ENCODE measurements at regions not wholly inside any gene's neighbourhood (a gene's known extent, or its start where the extent isn't known, plus 50 kb on each side); places are given as distances from the start of the nearest gene placed in this dataset.
"Not testable (repeated sequence)": the region's sequence is repeated elsewhere in the genome, so short reads cannot be mapped to it uniquely, and the experiment has no call there.

DNA sequence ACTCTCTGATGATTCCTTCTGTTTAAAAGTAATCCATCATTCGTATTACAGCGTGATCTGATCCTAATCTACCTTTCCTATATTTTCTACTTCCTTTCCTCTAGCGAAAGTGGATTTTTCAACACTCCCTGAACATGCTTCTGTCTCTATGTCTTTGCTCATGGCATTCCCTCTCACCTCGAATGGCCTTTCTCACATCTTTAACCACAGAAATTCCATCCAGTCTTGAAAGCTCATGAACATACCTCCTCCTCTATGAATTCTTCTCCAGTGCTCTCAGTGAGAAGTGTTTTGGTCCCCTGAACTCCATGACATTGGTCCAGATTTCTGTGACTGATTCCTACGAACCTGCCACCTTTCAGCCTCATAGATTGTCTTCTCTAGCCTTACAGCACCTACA lies 323.2 kb downstream of the RAD51AP2 start:
- DNase-seq: no peak
- H3K4me1 Mint-ChIP-seq: no peaks in the 10 kb centered on the region
- no peak overlapping the region for H3K27ac Mint-ChIP-seq
- no peaks in the 10 kb centered on the region for H3K36me3 Mint-ChIP-seq
- no peaks in the 10 kb centered on the region for H3K27me3 Mint-ChIP-seq
- CTCF ChIA-PET: no interaction called here
- no peak overlapping the region for H3K4me3 Mint-ChIP-seq
- peaks cover 3% of the 10 kb centered on the region for H3K9me3 Mint-ChIP-seq

GRCh38 chr2:17194083-17194482 lies 324.2 kb downstream of the RAD51AP2 start:
- Mint-ChIP-seq H3K27ac (no peak overlapping the region), H3K9me3 (peaks cover 3% of the 10 kb centered on the region), H3K4me1 (no peaks in the 10 kb centered on the region), H3K4me3 (no peak overlapping the region), H3K36me3 (no peaks in the 10 kb centered on the region), H3K27me3 (no peaks in the 10 kb centered on the region)
- no peak for DNase-seq
- CTCF ChIA-PET: no interaction called here

GRCh38 chr2:17193433-17193890 lies 324.8 kb downstream of the RAD51AP2 start:
- not testable (repeated sequence) for H3K4me3 Mint-ChIP-seq, H3K36me3 Mint-ChIP-seq, DNase-seq, H3K4me1 Mint-ChIP-seq, H3K27me3 Mint-ChIP-seq, H3K27ac Mint-ChIP-seq, H3K9me3 Mint-ChIP-seq
- CTCF ChIA-PET: interaction anchor here (0.6 kb wide), 1 partner anchor 894 kb away, joined by 3 read pairs; no protein-coding TSS in a partner anchor

DNA sequence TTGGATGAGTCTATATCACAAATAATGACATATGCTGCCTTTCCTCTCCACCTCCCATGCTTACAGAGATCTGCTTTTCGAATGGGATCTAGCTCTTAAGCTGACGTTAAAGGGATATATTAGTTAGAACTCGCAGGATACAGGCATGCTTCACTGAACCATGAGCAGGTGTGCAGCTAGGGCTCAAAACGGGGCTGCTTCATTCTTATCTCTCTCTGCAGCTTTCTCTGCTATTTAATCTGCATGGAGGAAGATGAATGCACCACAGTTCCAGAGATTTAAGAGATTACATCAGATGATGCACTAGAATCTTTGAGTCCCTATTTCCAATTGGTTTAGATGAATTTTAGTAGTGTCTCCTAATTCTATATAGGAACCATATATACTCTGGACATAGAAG lies 327.0 kb downstream of the RAD51AP2 start:
- no peaks in the 10 kb centered on the region for H3K27me3 Mint-ChIP-seq
- no peak overlapping the region for H3K4me3 Mint-ChIP-seq
- H3K9me3 Mint-ChIP-seq: peaks cover 3% of the 10 kb centered on the region
- no peaks in the 10 kb centered on the region for H3K36me3 Mint-ChIP-seq
- no peak overlapping the region for H3K27ac Mint-ChIP-seq
- CTCF ChIA-PET: no interaction called here
- no peak for DNase-seq
- H3K4me1 Mint-ChIP-seq: no peaks in the 10 kb centered on the region

DNA sequence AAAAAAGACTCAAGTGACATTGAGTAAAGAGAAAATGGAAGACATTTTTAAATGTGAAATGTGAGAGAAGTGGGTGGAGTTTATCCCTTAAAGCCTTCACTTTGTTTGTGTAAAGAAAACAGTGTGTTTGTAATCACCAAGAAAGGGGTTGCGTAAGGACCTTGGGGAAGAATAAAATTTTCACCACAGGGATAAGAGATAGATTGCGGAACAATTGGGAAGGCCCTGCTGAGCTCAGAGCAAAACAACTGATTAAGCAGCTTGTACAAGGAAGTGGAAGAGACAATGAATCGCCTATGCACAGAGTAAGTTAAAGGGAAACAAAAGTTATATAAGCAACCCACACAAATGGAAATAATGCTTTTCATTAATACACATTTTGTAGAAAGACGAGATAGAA lies 327.7 kb downstream of the RAD51AP2 start:
- Mint-ChIP-seq H3K9me3 (peaks cover 3% of the 10 kb centered on the region), H3K4me1 (no peaks in the 10 kb centered on the region), H3K36me3 (no peaks in the 10 kb centered on the region), H3K4me3 (no peak overlapping the region), H3K27me3 (no peaks in the 10 kb centered on the region), H3K27ac (no peak overlapping the region)
- no peak for DNase-seq
- CTCF ChIA-PET: no interaction called here

DNA sequence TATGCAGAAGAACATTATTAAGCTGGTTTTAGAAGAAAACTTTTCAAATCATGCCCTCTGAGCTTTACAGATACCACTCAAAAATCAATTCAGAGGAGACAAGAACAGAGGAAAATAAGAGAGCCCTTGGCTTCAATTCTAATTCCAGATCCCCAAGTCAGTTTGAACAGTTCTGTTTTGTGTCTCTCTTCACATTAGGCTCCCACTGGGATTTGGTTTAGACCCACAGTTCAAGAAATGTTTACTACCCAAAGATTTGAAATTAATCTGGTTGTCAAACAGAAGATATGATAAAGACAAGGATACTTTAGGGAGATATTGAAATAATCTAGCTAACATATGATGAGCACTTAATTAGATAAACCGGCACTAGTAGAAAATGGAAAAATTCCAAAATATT lies 329.5 kb downstream of the RAD51AP2 start:
- DNase-seq: no peak
- Mint-ChIP-seq H3K4me3 (no peak overlapping the region), H3K27me3 (no peaks in the 10 kb centered on the region), H3K36me3 (no peaks in the 10 kb centered on the region), H3K4me1 (no peaks in the 10 kb centered on the region), H3K27ac (no peak overlapping the region), H3K9me3 (peaks cover 3% of the 10 kb centered on the region)
- CTCF ChIA-PET: no interaction called here

GRCh38 chr2:17184512-17184911 lies 333.7 kb downstream of the RAD51AP2 start:
- H3K4me1 Mint-ChIP-seq: no peaks in the 10 kb centered on the region
- H3K27me3 Mint-ChIP-seq: no peaks in the 10 kb centered on the region
- H3K36me3 Mint-ChIP-seq: no peaks in the 10 kb centered on the region
- H3K27ac Mint-ChIP-seq: no peak overlapping the region
- no peak for DNase-seq
- H3K9me3 Mint-ChIP-seq: no peaks in the 10 kb centered on the region
- CTCF ChIA-PET: no interaction called here
- H3K4me3 Mint-ChIP-seq: no peak overlapping the region

DNA sequence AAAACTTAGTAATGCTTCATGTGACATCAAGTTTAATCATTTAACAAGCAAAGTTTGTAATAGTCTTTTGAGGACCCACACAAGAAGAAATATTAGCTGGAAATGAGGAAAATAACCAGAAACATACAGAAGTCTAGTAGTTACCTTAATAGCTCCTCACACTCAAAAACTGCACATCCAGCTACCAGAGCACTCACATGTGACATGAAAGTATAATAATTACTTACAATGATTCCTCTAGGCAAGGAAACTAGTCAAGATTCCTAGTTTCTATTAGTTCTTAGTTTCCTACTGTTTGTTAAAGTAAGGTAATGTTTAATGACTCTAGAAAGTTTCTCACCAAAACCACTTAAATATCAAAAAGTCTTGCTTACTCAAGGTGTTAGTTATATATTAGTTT lies 335.8 kb downstream of the RAD51AP2 start:
- no peak overlapping the region for H3K4me3 Mint-ChIP-seq

DNA sequence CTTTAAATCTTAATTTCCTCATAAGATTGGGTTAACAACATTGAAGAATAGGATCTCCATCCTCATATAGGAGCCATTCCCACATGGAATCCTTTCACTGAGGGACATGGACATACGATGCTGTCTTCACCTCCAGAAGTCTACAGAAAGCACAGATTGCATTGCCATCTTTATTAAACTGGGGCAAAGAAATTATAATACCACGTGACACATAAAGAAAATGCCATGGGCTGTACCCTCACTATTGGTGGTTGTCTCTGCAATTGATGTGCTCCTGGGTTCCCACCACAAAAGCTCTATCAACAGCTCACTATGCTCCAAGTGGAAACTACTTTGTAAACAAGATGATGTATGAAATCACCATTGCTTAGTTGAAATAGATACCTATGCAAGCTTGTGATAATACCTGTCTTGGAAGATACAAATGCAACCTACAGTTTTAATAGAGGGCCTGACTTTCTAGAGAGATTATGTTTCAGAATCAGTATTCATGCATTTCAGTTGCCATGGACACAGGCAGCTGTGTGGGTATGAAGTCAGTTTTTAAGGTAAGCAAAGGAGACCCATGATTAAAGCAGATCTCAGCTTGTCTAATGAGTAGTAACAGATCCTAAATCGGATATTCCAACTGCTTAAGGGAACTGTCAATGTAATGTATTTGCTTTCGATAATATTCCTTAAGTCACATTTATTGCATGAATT lies 337.0 kb downstream of the RAD51AP2 start:
- no peak overlapping the region for H3K4me3 Mint-ChIP-seq
- CTCF ChIA-PET: no interaction called here
- no peaks in the 10 kb centered on the region for H3K4me1 Mint-ChIP-seq
- DNase-seq: no peak
- no peaks in the 10 kb centered on the region for H3K9me3 Mint-ChIP-seq
- no peak overlapping the region for H3K27ac Mint-ChIP-seq
- no peaks in the 10 kb centered on the region for H3K27me3 Mint-ChIP-seq
- no peaks in the 10 kb centered on the region for H3K36me3 Mint-ChIP-seq

More for the DNA sequence above, 335.8 kb downstream of the RAD51AP2 start:
- CTCF ChIA-PET: no interaction called here
- Mint-ChIP-seq H3K9me3 (no peaks in the 10 kb centered on the region), H3K36me3 (no peaks in the 10 kb centered on the region), H3K4me1 (no peaks in the 10 kb centered on the region), H3K27ac (no peak overlapping the region), H3K27me3 (no peaks in the 10 kb centered on the region)
- DNase-seq: no peak

DNA sequence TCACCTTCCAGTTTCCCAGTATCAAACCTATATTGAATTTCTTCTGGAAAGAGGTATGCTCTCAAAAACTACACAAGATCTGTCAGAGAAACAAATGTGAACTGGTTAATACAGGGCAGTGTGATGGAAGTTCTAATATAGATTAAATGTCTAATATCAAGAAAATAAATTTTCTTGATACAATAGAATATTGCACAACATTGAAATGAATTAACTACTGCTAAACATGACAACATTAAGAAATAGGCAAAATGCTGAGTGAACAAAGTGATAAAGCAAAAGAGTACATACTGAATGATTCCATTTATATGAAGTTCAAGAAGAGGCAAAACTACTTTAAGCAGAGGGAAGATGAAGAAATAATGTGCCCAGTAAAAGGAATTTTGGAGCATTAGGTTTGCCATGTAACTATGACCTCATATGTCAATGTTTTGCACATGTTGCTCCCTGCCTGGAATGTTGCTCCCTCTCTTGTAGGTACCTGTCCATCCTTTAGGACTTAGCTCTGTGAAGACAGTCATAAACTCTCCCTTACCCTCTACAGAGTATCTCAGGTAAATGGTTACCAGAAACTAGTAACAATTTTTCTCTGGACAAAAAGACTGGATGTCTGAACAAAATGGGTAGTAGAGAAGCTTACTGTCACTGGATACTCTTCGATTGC lies 339.0 kb downstream of the RAD51AP2 start:
- Mint-ChIP-seq H3K4me3 (no peak overlapping the region), H3K9me3 (no peaks in the 10 kb centered on the region), H3K27ac (no peak overlapping the region), H3K4me1 (no peaks in the 10 kb centered on the region), H3K36me3 (no peaks in the 10 kb centered on the region), H3K27me3 (no peaks in the 10 kb centered on the region)
- DNase-seq: no peak
- CTCF ChIA-PET: no interaction called here

DNA sequence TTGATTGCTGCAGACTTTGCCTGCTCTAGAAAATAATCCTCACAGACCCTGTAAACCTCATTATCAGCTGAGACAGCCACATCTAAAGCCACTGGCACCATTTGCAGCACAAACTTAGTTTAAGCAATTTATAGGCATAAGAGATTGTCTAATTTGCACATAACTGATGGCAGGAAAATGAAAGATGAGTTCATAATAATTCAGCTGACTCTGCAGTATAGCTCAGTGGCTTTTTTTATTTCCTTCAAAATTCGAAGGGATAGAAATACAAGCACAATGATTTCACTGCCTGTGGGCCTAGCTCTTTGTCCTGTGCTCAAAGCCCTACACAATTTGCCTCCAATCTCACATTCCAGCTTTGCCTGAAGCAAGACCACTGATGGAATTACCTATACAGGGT lies 341.2 kb downstream of the RAD51AP2 start:
- H3K9me3 Mint-ChIP-seq: no peaks in the 10 kb centered on the region
- H3K36me3 Mint-ChIP-seq: no peaks in the 10 kb centered on the region
- CTCF ChIA-PET: no interaction called here

GRCh38 chr2:17171446-17172049 lies 346.7 kb downstream of the RAD51AP2 start:
- Mint-ChIP-seq H3K36me3 (no peaks in the 10 kb centered on the region), H3K4me3 (no peak overlapping the region), H3K27ac (no peak overlapping the region), H3K4me1 (no peaks in the 10 kb centered on the region), H3K9me3 (no peaks in the 10 kb centered on the region), H3K27me3 (no peaks in the 10 kb centered on the region)
- DNase-seq: no peak
- CTCF ChIA-PET: interaction anchor here (0.8 kb wide), 1 partner anchor 111 kb away, joined by 3 read pairs; no protein-coding TSS in a partner anchor

More for the DNA sequence above, 341.2 kb downstream of the RAD51AP2 start:
- Mint-ChIP-seq H3K4me1 (no peaks in the 10 kb centered on the region), H3K27me3 (no peaks in the 10 kb centered on the region), H3K4me3 (no peak overlapping the region), H3K27ac (no peak overlapping the region)
- no peak for DNase-seq

GRCh38 chr2:17166506-17166905 lies 351.7 kb downstream of the RAD51AP2 start:
- DNase-seq: no peak

GRCh38 chr2:17164550-17164949 lies 353.7 kb downstream of the RAD51AP2 start:
- Mint-ChIP-seq H3K27ac (no peak overlapping the region), H3K36me3 (no peaks in the 10 kb centered on the region), H3K27me3 (no peaks in the 10 kb centered on the region), H3K9me3 (no peaks in the 10 kb centered on the region), H3K4me3 (no peak overlapping the region), H3K4me1 (no peaks in the 10 kb centered on the region)
- no peak for DNase-seq
- CTCF ChIA-PET: no interaction called here

More at GRCh38 chr2:17166506-17166905, 351.7 kb downstream of the RAD51AP2 start:
- Mint-ChIP-seq H3K4me1 (no peaks in the 10 kb centered on the region), H3K27ac (no peak overlapping the region), H3K9me3 (no peaks in the 10 kb centered on the region), H3K27me3 (no peaks in the 10 kb centered on the region), H3K4me3 (no peak overlapping the region), H3K36me3 (no peaks in the 10 kb centered on the region)
- CTCF ChIA-PET: no interaction called here

DNA sequence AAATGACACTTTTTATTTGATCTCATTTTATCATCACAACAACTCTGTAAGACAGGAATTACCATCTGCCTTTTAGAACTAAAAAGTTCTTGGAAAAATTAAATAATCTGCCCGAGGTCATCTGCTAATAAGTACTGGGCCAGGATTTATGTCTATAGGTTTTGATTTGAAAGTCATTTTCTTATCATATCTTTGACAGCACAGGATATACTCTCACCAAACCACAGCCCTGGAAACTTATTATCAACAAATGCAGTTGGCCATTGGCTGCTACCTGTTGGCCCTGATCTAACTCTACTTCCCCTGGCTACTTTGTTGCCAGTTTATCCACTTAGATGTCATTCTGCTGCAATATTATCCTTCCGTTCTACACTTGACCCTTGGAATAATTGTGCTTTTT lies 354.6 kb downstream of the RAD51AP2 start:
- Mint-ChIP-seq H3K27ac (no peak overlapping the region), H3K27me3 (no peaks in the 10 kb centered on the region), H3K4me1 (no peaks in the 10 kb centered on the region), H3K4me3 (no peak overlapping the region), H3K36me3 (no peaks in the 10 kb centered on the region), H3K9me3 (no peaks in the 10 kb centered on the region)
- DNase-seq: no peak
- CTCF ChIA-PET: no interaction called here
